NCI-H146 treated with DMSO at 0.1 percent for 48 hours (cell line): ENCODE measurements at regions not wholly inside any gene's neighbourhood (a gene's known extent, or its start where the extent isn't known, plus 50 kb on each side); places are given as distances from the start of the nearest gene placed in this dataset.
"Not testable (repeated sequence)": the region's sequence is repeated elsewhere in the genome, so short reads cannot be mapped to it uniquely, and the experiment has no call there.

Source experiments
- DNase-seq: peaks from one replicate; lab custom pipeline; 2025; ENCODE audit not compliant: unreplicated experiment; lab: John Stamatoyannopoulos, UW

DNA sequence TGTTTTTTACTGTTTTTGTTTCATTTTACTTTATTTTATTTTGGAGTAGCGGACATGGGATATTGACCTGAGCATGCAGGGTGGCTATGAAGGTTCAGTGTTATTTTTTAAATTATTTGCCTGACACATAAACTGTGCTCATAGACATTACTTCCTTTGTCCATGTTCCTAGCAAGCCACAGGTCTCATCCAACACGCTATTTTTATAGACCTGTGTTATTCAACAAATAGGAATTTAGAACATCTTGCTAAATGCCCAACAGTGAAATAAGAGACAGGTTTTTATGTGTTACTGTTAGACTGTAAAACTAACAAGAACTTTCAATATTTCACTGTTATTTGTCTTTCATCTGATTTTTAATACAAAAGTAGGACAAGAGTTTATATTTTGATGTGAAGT, 756.4 kb downstream of the KCNT2 start:
- DNase-seq: no peak

DNA sequence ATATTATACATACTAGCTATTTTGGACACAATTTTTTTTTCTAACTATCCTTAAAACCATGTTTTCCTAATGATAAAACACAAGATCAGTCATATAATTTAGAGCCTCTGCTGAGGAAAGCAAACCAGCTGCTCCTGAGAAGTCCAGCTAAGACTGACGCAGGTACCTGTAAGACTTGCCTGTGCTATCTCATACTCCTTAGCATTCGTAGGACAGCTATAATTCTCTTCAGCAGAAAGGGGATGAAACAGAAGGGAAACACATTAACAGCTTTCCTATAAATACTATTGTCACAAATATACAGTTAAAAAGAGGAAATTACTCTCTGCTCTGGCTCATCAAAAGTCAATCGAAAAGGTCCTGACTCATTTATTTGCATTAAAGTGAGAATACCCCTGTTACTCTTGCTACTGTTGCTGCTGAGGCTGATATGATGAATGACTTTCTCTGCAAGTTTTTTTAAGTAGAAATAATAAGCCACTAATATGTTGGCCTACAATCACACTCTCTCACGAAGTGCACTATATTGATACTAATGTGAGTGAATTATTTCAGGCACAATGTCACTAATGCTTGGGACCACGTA, 757.1 kb downstream of the KCNT2 start:
- no peak for DNase-seq

DNA sequence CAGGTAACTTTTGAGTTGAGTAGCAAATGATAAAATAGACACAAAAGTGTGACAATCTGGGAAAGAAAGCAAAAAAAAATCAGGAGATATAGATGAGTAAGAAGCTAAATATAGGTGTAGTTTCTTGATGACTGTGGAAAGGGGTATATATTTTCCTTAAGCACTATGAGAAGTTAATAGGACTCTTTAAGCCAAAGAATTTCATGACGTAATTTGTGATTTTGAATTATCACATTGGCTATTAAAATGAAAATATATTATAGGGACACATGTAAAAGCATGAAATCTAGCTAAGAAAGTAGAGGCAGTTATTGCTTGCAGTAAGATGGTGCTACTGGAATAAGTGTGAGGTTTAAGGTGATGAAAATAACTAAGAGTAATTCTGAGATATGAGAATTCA, 759.1 kb downstream of the KCNT2 start:
- no peak for DNase-seq

DNA sequence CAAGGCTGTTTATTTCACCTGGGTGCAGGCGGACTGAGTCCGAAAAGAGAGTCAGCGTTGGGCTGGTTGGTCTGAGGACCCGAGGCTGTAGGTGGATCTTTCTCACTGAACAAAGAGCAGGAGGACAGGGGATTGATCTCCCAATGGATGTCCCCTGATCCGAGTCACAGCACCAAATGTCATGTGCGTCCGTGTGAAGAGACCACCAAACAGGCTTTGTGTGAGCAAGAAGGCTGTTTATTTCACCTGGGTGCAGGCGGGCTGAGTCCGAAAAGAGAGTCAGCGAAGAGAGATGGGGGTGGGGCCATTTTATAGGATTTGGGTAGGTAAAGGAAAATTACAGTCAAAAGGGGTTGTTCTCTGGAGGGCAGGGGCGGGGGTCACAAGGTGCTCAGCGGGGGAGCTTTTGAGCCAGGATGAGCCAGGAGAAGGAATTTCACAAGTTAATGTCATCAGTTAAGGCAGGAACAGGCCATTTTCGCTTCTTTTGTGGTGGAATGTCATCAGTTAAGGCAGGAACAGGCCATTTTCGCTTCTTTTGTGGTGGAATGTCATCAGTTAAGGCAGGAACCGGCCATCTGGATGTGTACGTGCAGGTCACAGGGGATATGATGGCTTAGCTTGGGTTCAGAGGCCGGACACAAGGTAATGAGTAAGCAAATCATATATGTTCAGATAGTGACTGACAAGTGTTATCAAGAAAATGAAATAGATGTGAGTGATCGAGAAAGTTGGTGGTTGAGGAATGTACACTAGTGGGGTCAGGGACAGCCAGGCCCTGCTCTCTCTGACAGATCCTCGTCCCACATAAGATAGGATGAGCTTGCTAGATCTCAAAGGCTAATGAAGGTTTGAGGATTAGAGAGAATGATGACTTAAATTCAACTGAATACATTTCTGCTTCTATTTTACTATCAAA, 760.0 kb downstream of the KCNT2 start:
- DNase-seq: not testable (repeated sequence)

DNA sequence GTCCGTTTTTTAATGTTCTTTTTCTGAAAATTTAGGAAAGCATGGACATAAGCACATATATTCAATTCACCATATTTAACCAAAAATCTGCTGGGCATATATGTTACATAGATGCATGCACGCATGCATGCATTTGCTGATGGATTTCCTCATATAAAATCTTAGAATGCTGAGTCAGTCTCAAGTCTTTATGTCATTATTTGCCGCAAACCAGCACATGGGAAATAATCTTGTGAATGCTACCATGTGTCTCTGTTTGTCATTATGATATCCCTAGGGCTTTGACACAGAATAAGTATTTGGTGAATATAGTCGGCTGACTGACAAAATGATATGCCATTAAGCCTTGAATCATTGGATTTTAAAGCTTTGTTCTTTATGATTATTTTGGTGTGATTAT, 776.5 kb downstream of the KCNT2 start:
- DNase-seq: no peak

DNA sequence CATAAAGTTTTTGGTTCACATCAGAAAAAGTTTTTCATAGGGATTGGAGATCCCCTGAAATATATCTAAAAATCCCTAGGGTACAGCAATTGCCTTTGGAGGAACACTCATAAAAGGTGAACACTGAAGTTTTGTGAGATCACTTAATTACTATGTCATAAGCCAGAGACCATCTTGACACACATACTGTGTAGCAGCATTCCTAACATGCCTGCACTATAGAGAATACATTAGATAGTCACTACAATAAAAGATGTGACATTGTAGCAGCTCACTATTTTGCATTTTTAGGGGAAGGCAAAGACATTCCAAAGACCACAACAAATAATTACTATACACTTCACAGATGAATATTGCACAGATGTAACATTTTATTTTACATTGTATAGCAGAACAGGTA, 779.9 kb downstream of the KCNT2 start:
- no peak for DNase-seq

DNA sequence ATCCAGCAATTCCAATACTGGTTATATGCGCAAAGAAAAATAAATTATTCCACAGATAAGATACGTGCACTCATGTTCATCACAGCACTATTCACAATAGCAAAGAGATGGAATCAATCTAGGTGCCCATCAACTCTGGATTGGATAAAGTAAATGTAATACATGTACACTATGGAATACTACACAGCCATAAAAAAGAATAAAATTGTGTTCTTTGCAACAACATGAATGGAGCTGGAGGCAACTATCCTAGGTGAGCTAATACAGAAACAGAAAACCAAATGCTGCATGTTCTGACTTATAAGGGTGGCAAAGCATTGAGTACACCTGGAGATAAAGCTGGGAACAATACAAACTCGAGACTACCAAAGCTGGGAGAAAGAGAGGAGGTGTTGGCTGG, 787.3 kb downstream of the KCNT2 start:
- no peak for DNase-seq

DNA sequence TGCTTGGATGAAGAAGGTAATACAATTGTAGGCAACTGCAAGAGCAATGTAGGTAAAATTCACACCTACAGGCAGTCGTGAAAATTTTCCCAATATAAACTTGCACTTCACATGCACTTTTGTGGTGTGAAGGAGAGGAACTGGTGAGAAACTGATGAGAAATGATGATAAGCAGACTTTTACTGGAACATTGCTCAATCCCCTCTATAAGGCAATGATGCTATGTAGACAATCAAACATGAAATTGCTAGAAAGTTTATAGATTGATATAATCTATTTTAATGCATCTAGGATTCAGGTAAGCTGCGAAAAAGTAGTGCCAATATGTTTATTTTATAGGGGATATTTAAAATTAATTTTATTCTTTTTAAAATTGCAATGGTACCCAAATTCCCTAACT, 802.2 kb downstream of the KCNT2 start:
- no peak for DNase-seq

DNA sequence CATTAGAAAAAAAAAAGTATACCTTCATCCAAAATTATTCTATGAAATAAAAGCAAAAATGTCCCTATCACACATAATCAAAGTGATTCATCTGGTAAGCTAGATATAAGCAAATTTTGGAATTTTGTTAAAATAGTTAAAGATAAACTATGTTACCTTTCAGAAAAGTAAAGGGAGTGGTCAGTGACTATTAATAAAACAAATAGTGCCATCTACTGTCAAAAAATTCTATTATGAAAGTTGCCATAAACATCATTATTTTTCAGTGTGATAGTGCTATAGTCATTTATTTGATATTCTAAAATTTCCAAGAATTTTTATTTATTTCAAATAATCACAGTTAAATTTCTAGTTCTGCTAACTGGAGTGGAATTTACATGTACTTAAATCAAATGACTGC, 803.7 kb downstream of the KCNT2 start:
- no peak for DNase-seq

DNA sequence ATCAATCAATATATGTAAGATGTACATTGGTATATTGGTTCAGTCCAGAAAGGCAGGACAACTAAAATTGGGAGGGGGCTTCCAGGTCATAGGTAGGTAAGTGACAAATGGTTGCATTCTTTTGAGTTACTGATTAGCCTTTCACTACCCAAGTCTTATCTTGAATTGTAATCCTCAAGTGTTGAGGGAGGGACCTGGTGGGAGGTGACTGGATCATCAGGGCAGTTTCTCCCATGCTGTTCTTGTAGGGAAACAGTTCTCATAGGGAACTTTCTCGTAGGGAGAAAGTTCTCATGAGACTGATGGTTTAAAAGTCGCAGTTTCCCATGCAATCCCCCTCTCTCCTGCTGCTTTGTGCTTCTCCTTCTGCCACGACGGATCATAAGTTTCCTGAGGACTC, 809.2 kb downstream of the KCNT2 start:
- no peak for DNase-seq

DNA sequence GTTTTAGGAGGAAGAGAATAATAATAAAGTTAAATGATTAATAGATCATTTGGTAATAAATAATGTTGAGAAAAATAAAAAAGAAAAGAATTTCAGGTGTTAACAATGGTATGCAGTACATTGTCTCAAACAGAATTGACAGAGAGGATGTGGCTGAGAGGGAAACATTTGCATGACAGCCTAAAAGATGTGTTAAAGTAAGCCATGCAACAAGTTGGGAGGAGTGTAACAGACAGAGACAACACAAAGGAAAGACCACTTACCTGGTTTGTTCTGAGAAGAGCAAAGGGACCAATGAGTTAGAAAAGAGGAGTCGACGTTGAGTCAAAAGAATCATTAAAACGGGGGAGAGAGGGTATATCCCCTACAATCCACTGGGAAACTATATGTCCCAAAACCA, 814.0 kb downstream of the KCNT2 start:
- DNase-seq: no peak

DNA sequence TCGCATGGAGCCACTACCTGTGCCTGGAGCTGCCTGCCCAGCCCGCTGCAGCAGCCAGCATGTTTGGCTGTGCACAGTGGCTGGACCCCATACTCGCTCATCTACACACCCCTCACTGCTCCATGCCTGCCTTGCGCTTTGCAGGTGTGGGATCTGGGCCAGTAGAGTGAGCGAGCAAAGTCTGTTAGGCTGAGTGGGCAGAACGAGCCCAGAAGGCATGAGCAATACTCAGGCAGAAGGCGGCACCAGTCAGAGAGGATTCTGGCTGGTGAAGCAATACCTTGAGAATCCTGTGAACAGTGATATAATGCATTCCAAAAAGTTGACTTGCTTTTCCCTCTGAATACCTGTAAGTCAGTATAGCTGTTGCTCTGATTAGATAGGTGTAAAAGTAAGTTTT, 816.4 kb downstream of the KCNT2 start:
- no peak for DNase-seq

DNA sequence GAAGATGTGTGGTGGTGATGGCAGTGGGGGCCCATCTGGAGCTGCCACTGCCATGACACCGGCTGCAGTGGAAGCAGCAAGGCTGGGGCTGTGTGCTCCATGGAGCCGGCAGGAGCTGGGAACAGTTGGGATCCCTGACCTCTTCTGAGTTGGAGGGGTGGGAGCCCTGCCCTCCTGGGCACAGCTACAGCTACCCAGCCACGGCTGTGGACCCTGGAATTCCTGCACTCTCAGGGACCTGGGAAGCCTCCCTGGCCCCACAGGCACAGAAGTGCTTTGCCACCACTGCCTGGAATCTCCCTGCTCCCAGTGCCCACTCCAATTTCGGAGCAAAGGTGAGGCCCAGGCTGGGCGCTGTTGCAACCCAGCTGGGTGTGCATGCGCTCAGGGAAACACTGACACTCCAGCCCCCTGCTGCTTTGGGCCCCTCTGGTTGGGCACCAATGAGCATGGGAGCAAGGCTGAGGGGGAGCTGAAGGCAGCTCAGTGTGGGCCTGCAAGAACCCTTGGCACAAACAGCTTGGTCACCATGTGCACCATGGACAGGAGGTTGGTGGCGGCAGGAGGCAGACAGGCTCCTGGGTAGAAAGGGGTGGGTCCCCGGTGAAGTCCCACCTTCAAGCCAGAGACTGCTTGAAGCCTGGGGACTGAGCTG, 817.6 kb downstream of the KCNT2 start:
- DNase-seq: no peak

DNA sequence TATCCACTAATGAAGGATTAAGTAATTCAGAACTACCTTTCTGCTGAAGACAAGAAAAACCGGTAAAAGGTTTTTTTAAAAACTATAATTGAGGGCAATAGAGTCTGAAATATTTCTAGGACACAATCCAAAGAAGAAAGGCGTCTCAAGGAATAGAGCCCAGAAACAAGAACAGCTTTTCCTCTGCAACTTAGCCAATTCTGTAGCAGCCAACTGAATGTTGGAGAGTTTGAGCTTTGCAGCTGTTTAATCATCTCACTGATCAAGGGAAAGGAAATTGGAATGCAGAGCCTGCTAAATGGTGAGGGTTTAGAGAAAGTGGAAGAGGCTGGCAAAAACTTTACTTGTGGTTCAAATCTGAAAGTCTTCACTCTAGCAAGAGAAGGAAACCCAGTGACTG, 818.9 kb downstream of the KCNT2 start:
- DNase-seq: no peak

DNA sequence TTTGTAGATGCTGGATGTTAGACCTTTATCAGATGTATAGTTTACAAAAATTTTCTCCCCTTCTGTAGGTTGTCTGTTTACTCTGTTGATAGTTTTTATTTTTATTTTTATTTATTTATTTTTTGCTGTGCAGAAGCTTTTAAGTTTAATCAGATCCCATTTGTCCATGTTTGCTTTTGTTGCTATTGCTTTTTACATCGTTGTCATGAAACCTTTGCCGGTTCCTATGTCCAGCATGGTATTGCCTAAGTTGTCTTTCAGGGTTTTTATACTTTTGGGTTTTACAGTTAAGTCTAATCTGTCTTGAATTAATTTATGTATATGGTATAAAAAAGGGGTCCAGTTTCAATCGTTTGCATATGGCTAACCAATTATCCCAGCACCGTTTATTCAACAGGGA, 819.5 kb downstream of the KCNT2 start:
- no peak for DNase-seq

DNA sequence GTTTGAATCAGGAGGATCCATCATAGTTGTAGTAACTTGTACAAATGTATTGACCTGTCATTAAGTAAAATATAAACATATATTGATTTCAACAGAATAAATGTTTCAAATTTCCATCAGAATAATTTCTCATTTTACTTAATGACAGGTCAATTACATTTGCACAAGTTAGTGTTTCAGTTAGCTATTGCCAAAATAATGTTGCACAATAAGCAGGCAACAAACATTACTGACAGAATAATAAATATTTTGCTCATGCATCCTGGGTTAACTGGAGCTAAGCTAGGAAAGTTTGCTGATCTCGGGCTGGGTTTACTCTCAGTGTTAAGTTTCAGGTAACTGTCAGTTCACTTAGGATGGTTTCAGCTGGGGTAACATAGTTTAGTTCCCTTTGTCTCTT, 822.4 kb downstream of the KCNT2 start:
- DNase-seq: no peak

DNA sequence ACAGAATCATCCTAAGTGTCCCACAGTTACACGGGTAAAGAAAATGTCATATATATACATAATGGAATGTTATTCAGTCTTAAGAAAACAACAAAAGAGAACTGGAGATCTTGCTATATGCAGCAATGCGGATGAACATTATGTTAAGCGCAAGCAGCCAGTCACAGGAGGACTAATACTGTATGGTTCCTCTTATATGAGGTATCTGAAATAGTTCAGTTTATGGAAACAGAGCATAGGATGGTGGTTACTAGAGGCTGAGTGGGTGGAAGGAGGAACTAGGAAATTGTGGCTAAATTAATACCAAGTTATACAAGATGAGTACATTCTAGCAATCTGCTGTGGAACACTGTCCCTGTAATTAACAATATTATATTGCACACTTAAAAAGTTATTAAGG, 834.3 kb downstream of the KCNT2 start:
- no peak for DNase-seq

DNA sequence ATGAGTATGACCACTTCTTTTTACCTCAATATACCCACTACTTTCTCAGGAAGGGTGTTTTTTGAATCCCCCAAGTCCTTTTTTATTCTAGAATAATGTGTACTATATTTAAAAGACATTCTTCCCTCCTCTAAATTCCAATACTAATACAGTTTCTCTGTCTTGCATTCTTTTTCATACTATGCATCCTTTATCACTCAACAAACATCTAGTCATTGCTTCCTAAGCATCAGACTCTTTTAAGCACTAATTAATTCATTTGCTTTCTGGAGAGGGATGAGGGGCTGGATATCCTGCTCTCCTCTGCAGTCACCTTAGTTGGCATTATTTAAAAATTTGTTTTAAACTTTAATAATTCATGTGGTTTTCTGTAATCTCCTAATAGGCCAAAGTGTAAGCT, 838.8 kb downstream of the KCNT2 start:
- DNase-seq: no peak

DNA sequence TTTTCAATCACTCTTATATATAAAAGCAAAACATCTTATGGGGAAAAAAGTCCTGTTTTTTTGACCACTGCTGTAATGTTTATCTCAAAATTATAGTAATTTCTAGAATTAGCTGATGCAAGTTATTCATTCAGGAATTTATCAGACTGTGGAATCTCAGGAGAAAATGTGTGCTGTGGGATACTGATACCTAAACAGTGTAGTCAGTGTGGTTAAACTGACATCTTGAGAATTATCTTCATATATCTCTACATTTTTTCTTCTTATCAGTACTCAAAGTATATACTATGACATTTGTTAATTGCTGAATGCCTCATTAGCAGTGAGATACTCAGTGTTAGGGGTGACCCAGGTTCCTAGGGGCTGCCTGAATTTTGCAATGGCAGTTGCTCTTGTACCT, 839.3 kb downstream of the KCNT2 start:
- no peak for DNase-seq

DNA sequence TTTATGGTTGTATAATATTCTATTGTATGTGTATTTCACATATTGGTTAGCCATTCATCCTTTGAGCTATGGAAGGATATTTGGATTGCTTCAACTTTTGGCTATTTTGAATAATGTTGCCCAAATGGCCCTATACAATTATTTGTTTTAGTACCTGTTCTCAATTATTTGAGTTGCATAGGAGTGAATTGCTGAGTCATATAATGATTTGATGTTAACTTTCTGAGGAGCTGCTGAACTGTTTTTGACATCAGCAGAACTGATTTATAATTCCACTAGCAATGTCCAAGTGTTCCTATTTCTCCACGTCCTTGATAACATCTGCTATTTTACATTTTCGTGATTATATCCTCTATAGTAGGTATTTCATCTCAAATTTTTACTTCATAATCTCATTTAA, 839.9 kb downstream of the KCNT2 start:
- no peak for DNase-seq

DNA sequence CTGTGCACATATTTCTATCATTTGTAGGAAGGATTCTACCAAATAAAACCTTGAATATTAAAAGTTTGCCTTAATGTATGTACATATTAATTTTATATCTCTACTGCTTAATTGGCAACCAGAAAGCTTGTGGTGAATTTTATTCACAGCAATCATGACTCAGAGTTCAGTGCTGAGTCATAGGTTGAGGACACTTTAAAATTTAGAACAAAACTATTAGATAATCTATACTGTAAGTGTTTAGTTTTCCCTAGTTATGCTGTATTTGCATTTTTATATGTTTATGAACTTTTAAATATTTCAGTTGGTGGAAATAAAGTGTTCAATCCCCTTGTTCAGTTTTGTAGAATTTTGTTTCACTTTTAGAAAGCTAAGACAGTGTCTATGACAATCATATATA, 841.5 kb downstream of the KCNT2 start:
- DNase-seq: no peak

DNA sequence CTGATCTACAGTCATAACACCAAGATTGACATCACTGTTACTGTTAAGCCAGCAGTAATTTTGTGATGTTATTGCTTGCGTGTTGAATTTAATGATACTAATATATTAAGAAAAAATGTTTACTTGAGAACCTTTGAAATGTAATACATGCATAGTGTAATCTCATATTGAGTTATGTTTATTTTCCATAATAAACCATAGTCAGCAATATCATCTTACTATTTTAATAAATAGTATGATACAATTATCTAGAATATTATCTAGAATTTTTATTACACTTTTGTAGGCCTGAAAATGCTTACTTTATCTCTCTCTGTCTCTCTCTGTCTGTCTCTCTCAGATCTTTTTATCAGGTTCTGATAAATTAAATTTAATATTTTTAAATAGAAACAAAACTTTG, 843.1 kb downstream of the KCNT2 start:
- no peak for DNase-seq
